SW480 (cell line): ENCODE measurements at regions not wholly inside any gene's neighbourhood (a gene's known extent, or its start where the extent isn't known, plus 50 kb on each side); places are given as distances from the start of the nearest gene placed in this dataset.
"Not testable (repeated sequence)": the region's sequence is repeated elsewhere in the genome, so short reads cannot be mapped to it uniquely, and the experiment has no call there.

Experiments
- DNase-seq: peaks from one replicate; pipeline ENCODE4 v3.0.0-alpha.2; 2016; ENCODE audit warnings: low spot score

GRCh38 chr3:178349218-178349596 is 187.0 kb upstream of the KCNMB2 start:
- not testable (repeated sequence) for DNase-seq

GRCh38 chr3:178350763-178351162 is 185.5 kb upstream of the KCNMB2 start:
- no peak for DNase-seq

GRCh38 chr3:178352326-178353005 is 183.8 kb upstream of the KCNMB2 start:
- no peak for DNase-seq

- no peak for DNase-seq
Measured at GRCh38 chr3:178353006-178353694, 183.1 kb upstream of the KCNMB2 start.

- DNase-seq = no peak
Measured at GRCh38 chr3:178359728-178360127, 176.5 kb upstream of the KCNMB2 start.

- DNase-seq = not testable (repeated sequence)
Measured at GRCh38 chr3:178363048-178363447, 173.2 kb upstream of the KCNMB2 start.

- DNase-seq = no peak
Measured at GRCh38 chr3:178367817-178368617, 168.2 kb upstream of the KCNMB2 start.

GRCh38 chr3:178369006-178369405 is 167.2 kb upstream of the KCNMB2 start:
- DNase-seq = no peak

- DNase-seq = no peak
Measured at GRCh38 chr3:178369811-178370210, 166.4 kb upstream of the KCNMB2 start.

- no peak for DNase-seq
Measured at GRCh38 chr3:178370387-178370786, 165.8 kb upstream of the KCNMB2 start.

GRCh38 chr3:178381555-178381954 is 154.7 kb upstream of the KCNMB2 start:
- DNase-seq = no peak

GRCh38 chr3:178381971-178382448 is 154.2 kb upstream of the KCNMB2 start:
- no peak for DNase-seq

GRCh38 chr3:178382449-178383061 is 153.7 kb upstream of the KCNMB2 start:
- DNase-seq = no peak

- DNase-seq = no peak
Measured at GRCh38 chr3:178384321-178385230, 151.7 kb upstream of the KCNMB2 start.

GRCh38 chr3:178385280-178385952 is 150.8 kb upstream of the KCNMB2 start:
- no peak for DNase-seq

GRCh38 chr3:178386401-178386800 is 149.8 kb upstream of the KCNMB2 start:
- DNase-seq = no peak

- no peak for DNase-seq
Measured at GRCh38 chr3:178386880-178387279, 149.4 kb upstream of the KCNMB2 start.

- no peak for DNase-seq
Measured at GRCh38 chr3:178388473-178388872, 147.8 kb upstream of the KCNMB2 start.

GRCh38 chr3:178389258-178389657 is 147.0 kb upstream of the KCNMB2 start:
- DNase-seq = no peak

- no peak for DNase-seq
Measured at GRCh38 chr3:178392511-178392926, 143.7 kb upstream of the KCNMB2 start.

GRCh38 chr3:178393146-178393545 is 143.1 kb upstream of the KCNMB2 start:
- no peak for DNase-seq
